K562 (cell line): ENCODE measurements at regions not wholly inside any gene's neighbourhood (a gene's known extent, or its start where the extent isn't known, plus 50 kb on each side); places are given as distances from the start of the nearest gene placed in this dataset.

Source experiments
- ATAC-seq: fragments of 200-7000 bp; cut with Tn5 transposase; 3 replicates; pipeline ENCODE4 v1.9.1; 2020; ENCODE audit warnings: moderate library complexity
- BruUV-seq: library from RNA; stranded (reverse); fragments of 400-500 nt; replicated peaks from 2 replicates; lab custom pipeline; 2021; lab: Mats Ljungman, UMichigan
- CTCF ChIA-PET: fragments of 300-600 bp; formaldehyde crosslinking; extraction: SDS; loops from one replicate; lab custom pipeline; 2021; ENCODE audit warnings: low intra/inter-chr PET ratio; lab: Yijun Ruan, JAX
- POLR2A ChIA-PET: fragments of 300-600, 350-650 bp; sonication (Branson Sonifier 250); formaldehyde crosslinking; extraction: SDS; loops from one replicate; lab custom pipeline; 2021; ENCODE audit warnings: antibody characterized with exemption, inconsistent platforms; lab: Yijun Ruan, JAX
- DNase-seq, 4 experiments: peaks; one replicate each; pipeline versions ENCODE4 v3.0.0 to v3.0.0-alpha.2; 2011 to 2018; ENCODE audit warnings: low spot score in 3 of 4, mixed read lengths in 3 of 4; ENCODE audit errors: extremely low read depth in 1 of 4
- FAIRE-seq: peaks from 2 replicates; lab custom pipeline; 2011; peaks lifted over from hg19 to GRCh38; lab: Jason Lieb, UNC
- H2AFZ ChIP-seq: 2 replicates; pipeline ENCODE4 v1.6.0; 2011; ENCODE audit warnings: low read depth, low read length, control low read depth, inconsistent platforms
- H3K27ac ChIP-seq: fragments of 200-600 bp; 3 replicates; pipeline ENCODE4 v1.8.0; 2011; ENCODE audit warnings: low read depth, mild to moderate bottlenecking, control low read depth, inconsistent platforms, low read length, moderate library complexity, mixed read lengths; ENCODE audit errors: extremely low read depth
- H3K27me3 ChIP-seq, 2 experiments: fragments of 300-600 bp in 1 of 2; 2 replicates in 1 of 2; 3 replicates in 1 of 2; pipeline versions ENCODE4 v1.6.0 to v1.8.0; 2011; ENCODE audit warnings: inconsistent platforms in 2 of 2, low read length in 2 of 2, mild to moderate bottlenecking in 1 of 2, mixed read lengths in 1 of 2, moderate library complexity in 1 of 2; ENCODE audit not compliant: control insufficient read depth in 2 of 2, insufficient read depth in 2 of 2
- H3K36me3 ChIP-seq: fragments of 300-600 bp; 3 replicates; pipeline ENCODE4 v1.8.0; 2011; ENCODE audit warnings: mild to moderate bottlenecking, low read length, inconsistent platforms; ENCODE audit not compliant: control insufficient read depth, insufficient read depth
- H3K4me1 ChIP-seq, 2 experiments: fragments of 200-600 bp in 1 of 2; replicated peaks in 1 of 2; 2 replicates in 1 of 2; 3 replicates in 1 of 2; pipeline versions ENCODE4 v1.5.1 to v1.8.0; 2011; ENCODE audit warnings: inconsistent platforms in 2 of 2, low read length in 2 of 2, mild to moderate bottlenecking in 1 of 2, mixed read lengths in 1 of 2, moderate library complexity in 1 of 2; ENCODE audit not compliant: control insufficient read depth in 2 of 2, insufficient read depth in 2 of 2
- H3K4me2 ChIP-seq: 2 replicates; pipeline ENCODE4 v1.6.1; 2011; ENCODE audit warnings: low read length, control low read depth, inconsistent platforms, mixed read lengths; ENCODE audit not compliant: insufficient read depth
- H3K4me3 ChIP-seq: fragments of 200-600 bp; sonication (generic), shearing (Covaris generic); 2 replicates; pipeline ENCODE4 v1.5.1; 2016; ENCODE audit warnings: control low read depth, inconsistent platforms
- H3K79me2 ChIP-seq: fragments of 200-600 bp; 3 replicates; pipeline ENCODE4 v1.8.0; 2011; ENCODE audit warnings: low read length, inconsistent platforms; ENCODE audit not compliant: control insufficient read depth, insufficient read depth
- H3K9ac ChIP-seq, 2 experiments: 2 replicates each; pipeline versions ENCODE4 v1.6.0 to v1.6.1; 2011; ENCODE audit warnings: low read depth in 2 of 2, low read length in 2 of 2, control low read depth in 1 of 2, inconsistent platforms in 1 of 2, mild to moderate bottlenecking in 1 of 2, mixed read lengths in 1 of 2; ENCODE audit not compliant: insufficient read depth in 1 of 2
- H3K9me1 ChIP-seq: one replicate; pipeline ENCODE4 v1.6.0; 2011; ENCODE audit warnings: inconsistent platforms, mild to moderate bottlenecking, low read length, moderate library complexity; ENCODE audit not compliant: control insufficient read depth, insufficient read depth
- H3K9me3 ChIP-seq: replicated peaks from 2 replicates; pipeline ENCODE4 v1.5.1; 2011; ENCODE audit warnings: low read depth, low read length, inconsistent platforms; ENCODE audit not compliant: control insufficient read depth, insufficient read depth
- H4K20me1 ChIP-seq: replicated peaks from 2 replicates; pipeline ENCODE4 v1.6.1; 2011; ENCODE audit warnings: low read length, inconsistent platforms, mixed read lengths; ENCODE audit not compliant: control insufficient read depth, insufficient read depth
- CCAR2 ChIP-seq: fragments of 200-400 bp; formaldehyde crosslinking; IDR thresholded peaks from 2 replicates; pipeline ENCODE4 v1.6.1; 2017; ENCODE audit warnings: mild to moderate bottlenecking, low read depth, low read length
- CEBPZ ChIP-seq: fragments of 150-350 bp; IDR thresholded peaks from 2 replicates; pipeline ENCODE4 v1.6.1; 2014; ENCODE audit warnings: low read depth, mild to moderate bottlenecking, low read length, borderline replicate concordance
- ERF ChIP-seq: fragments of 450-650 bp; formaldehyde crosslinking; IDR thresholded peaks from 2 replicates; pipeline ENCODE4 v1.4.0; 2020; ENCODE audit warnings: mild to moderate bottlenecking, mixed read lengths
- KLF6 ChIP-seq: fragments of 250-450 bp; sonication (Bioruptor Pico); IDR thresholded peaks from 2 replicates; pipeline ENCODE4 v1.4.0; 2020; ENCODE audit warnings: mild to moderate bottlenecking, moderate library complexity, borderline replicate concordance
- MEF2D ChIP-seq: conservative IDR thresholded peaks from 2 replicates; pipeline ENCODE4 v1.6.1; 2016; ENCODE audit warnings: low read depth, missing genetic modification characterization, missing compliant biosample characterization
- RAD21 ChIP-seq, 2 experiments: fragments of 250-450 bp in 1 of 2; fragments of 450-650 bp in 1 of 2; sonication (Bioruptor Pico) in 1 of 2; formaldehyde crosslinking in 1 of 2; IDR thresholded peaks in 1 of 2; conservative IDR thresholded peaks in 1 of 2; 2 replicates each; pipeline versions ENCODE4 v1.4.0 to v1.8.0; 2020 to 2022; ENCODE audit warnings: mild to moderate bottlenecking in 2 of 2, moderate library complexity in 1 of 2
- RAD51 ChIP-seq: fragments of 450-650 bp; IDR thresholded peaks from 2 replicates; pipeline ENCODE4 v1.7.1; 2016; ENCODE audit warnings: low read depth, mild to moderate bottlenecking, borderline replicate concordance
- THRB ChIP-seq: fragments of 450-650 bp; formaldehyde crosslinking; conservative IDR thresholded peaks from 2 replicates; pipeline ENCODE4 v1.4.0; 2022; ENCODE audit warnings: mild to moderate bottlenecking, missing genetic modification characterization
- ZMIZ1 ChIP-seq, 2 experiments: fragments of 150-350 bp in 1 of 2; IDR thresholded peaks; 2 replicates each; pipeline ENCODE4 v1.6.1; 2012 to 2016; ENCODE audit warnings: low read depth in 2 of 2, low read length in 2 of 2, mild to moderate bottlenecking in 1 of 2, moderate library complexity in 1 of 2
- ZNF263 ChIP-seq: sonication (generic); formaldehyde crosslinking; IDR thresholded peaks from 2 replicates; pipeline ENCODE4 v1.8.0; 2022; ENCODE audit warnings: mild to moderate bottlenecking, missing genetic modification reagents, borderline replicate concordance
- ZNF511 ChIP-seq: sonication (generic); formaldehyde crosslinking; IDR thresholded peaks from 2 replicates; pipeline ENCODE4 v1.8.0; 2022; ENCODE audit warnings: mild to moderate bottlenecking, missing genetic modification reagents
- ZNF778 ChIP-seq: fragments of 450-650 bp; formaldehyde crosslinking; IDR thresholded peaks from 2 replicates; pipeline ENCODE4 v1.4.0; 2020; ENCODE audit warnings: mild to moderate bottlenecking, moderate library complexity
- ZSCAN32 ChIP-seq: fragments of 450-650 bp; formaldehyde crosslinking; IDR thresholded peaks from 2 replicates; pipeline ENCODE4 v1.4.0; 2020; ENCODE audit warnings: mild to moderate bottlenecking, moderate library complexity
- WGBS: fragments of 100-300 bp; shearing (Covaris generic); methylation state at CpG from one replicate; pipeline ENCODE4 v1.1.6; 2016; ENCODE audit warnings: low coverage, mixed read lengths; ENCODE audit not compliant: insufficient coverage; ENCODE audit errors: missing lambda C conversion rate; 5-methylcytosine and 5-hydroxymethylcytosine counted together
- in situ Hi-C: fragments of 300-500 bp; cut with MboI; formaldehyde crosslinking; loops from 4 replicates; pipeline ENCODE4 v1.15.0; 2018; ENCODE audit warnings: inconsistent platforms, mixed read lengths
- intact Hi-C: fragments of 100-400 bp; cut with micrococcal nuclease; formaldehyde crosslinking; loops from 2 replicates; pipeline ENCODE4 v1.14.2; 2022

- H3K9me1 ChIP-seq, result no peaks in the 10 kb centered on the region
- no TSS peak for BruUV-seq
- H4K20me1 ChIP-seq, result no peaks in the 10 kb centered on the region
- DNase-seq (no peak), ATAC-seq (no peak), FAIRE-seq (no peak)
- no peaks in the 10 kb centered on the region for H3K36me3 ChIP-seq
- no peaks in the 10 kb centered on the region for H3K4me1 ChIP-seq
- no peak overlapping the region for H2AFZ ChIP-seq
- no peaks in the 10 kb centered on the region for H3K79me2 ChIP-seq
- no peak overlapping the region for H3K4me2 ChIP-seq
- H3K27me3 ChIP-seq, result no peaks in the 10 kb centered on the region
- TF ChIP-seq RAD21 (CRISPR knock-in tag; conservative IDR thresholded peaks at IDR 0.05 in 1 of 2, IDR thresholded peaks at IDR 0.05 in 1 of 2) (no peak), CCAR2 (no peak), ZSCAN32 (CRISPR knock-in tag) (no peak), MEF2D (tag) (no peak), ZMIZ1 (IDR thresholded peaks at IDR 0.05; ENCODE audit: low read depth in 2 of 2, low read length in 2 of 2) (no peak), THRB (CRISPR knock-in tag) (no peak), ZNF511 (CRISPR knock-in tag) (no peak), CEBPZ (no peak), ZNF263 (CRISPR knock-in tag) (no peak), ERF (CRISPR knock-in tag) (no peak), RAD51 (no peak), KLF6 (CRISPR knock-in tag) (no peak), ZNF778 (CRISPR knock-in tag) (no peak)
- no peaks in the 10 kb centered on the region; the same call in 1 of the 2 replicates for H3K9me3 ChIP-seq
- ChIA-PET POLR2A (no interaction called here), CTCF (no interaction called here)
- H3K27ac ChIP-seq, result no peak overlapping the region
- in situ Hi-C loops, result no loop called here
- 0% methylated on average over 3 of the region's 3 CpGs for WGBS
- intact Hi-C loops, result no loop called here
- H3K9ac ChIP-seq, result no peak overlapping the region
- no peak overlapping the region for H3K4me3 ChIP-seq
These were observed 104.9 kb upstream of the AGBL1 start for GRCh38 chr15:85974742-85975141.
